ENCODE measurements at regions not wholly inside any gene's neighbourhood (a gene's known extent, or its start where the extent isn't known, plus 50 kb on each side); places are given as distances from the start of the nearest gene placed in this dataset.
A peak's percentile ranks its signal among the peaks of the same experiment; 100 is the strongest.

- Mint-ChIP-seq H3K4me1 (no peaks in the 10 kb centered on the region), H3K27ac (no peak overlapping the region), H3K36me3 (no peaks in the 10 kb centered on the region), H3K4me3 (no peak overlapping the region), H3K9me3 (no peaks in the 10 kb centered on the region), H3K27me3 (peaks cover 27% of the 10 kb centered on the region)
- no peak for ATAC-seq (ENCODE audit: low read depth in 2 of 2)
- H3K4me3 ChIP-seq (ENCODE audit: low read depth, low read length) = no peak overlapping the region
- no peaks in the 10 kb centered on the region for H3K9me3 ChIP-seq (ENCODE audit: control insufficient read depth in 2 of 2, low read length in 2 of 2)
- no peak overlapping the region for H3K27ac ChIP-seq (ENCODE audit: insufficient read depth, low read length, poor library complexity, severe bottlenecking)
- no peaks in the 10 kb centered on the region for H3K4me1 ChIP-seq (ENCODE audit: control insufficient read depth, insufficient read depth, low read length, poor library complexity, severe bottlenecking)
- no peaks in the 10 kb centered on the region for H3K36me3 ChIP-seq (ENCODE audit: control insufficient read depth, insufficient read depth, low read length)
- H3K27me3 ChIP-seq (ENCODE audit: control insufficient read depth, insufficient read depth, low read length) = peaks cover 10% of the 10 kb centered on the region
- DNase-seq = no peak
These were observed 56.1 kb upstream of the ELMO1 start for GRCh38 chr7:37504801-37505200.

- no peaks in the 10 kb centered on the region for H3K36me3 Mint-ChIP-seq
- peaks cover 37% of the 10 kb centered on the region for H3K27me3 Mint-ChIP-seq
- Histone ChIP-seq H3K27me3 (ENCODE audit: control insufficient read depth, insufficient read depth, low read length) (peaks cover 10% of the 10 kb centered on the region), H3K4me3 (ENCODE audit: low read depth, low read length) (no peak overlapping the region), H3K27ac (ENCODE audit: insufficient read depth, low read length, poor library complexity, severe bottlenecking) (no peak overlapping the region), H3K9me3 (ENCODE audit: control insufficient read depth in 2 of 2, low read length in 2 of 2) (no peaks in the 10 kb centered on the region), H3K4me1 (ENCODE audit: control insufficient read depth, insufficient read depth, low read length, poor library complexity, severe bottlenecking) (no peaks in the 10 kb centered on the region), H3K36me3 (ENCODE audit: control insufficient read depth, insufficient read depth, low read length) (no peaks in the 10 kb centered on the region)
- H3K4me3 Mint-ChIP-seq = no peak overlapping the region
- no peak for DNase-seq
- H3K27ac Mint-ChIP-seq = no peak overlapping the region
- no peaks in the 10 kb centered on the region for H3K4me1 Mint-ChIP-seq
- no peaks in the 10 kb centered on the region for H3K9me3 Mint-ChIP-seq
- ATAC-seq (ENCODE audit: low read depth in 2 of 2) = no peak
These were observed 57.2 kb upstream of the ELMO1 start for GRCh38 chr7:37505750-37506353.

- no peaks in the 10 kb centered on the region for H3K9me3 Mint-ChIP-seq
- H3K4me1 Mint-ChIP-seq = no peaks in the 10 kb centered on the region
- Histone ChIP-seq H3K4me1 (ENCODE audit: control insufficient read depth, insufficient read depth, low read length, poor library complexity, severe bottlenecking) (no peaks in the 10 kb centered on the region), H3K9me3 (ENCODE audit: control insufficient read depth in 2 of 2, low read length in 2 of 2) (no peaks in the 10 kb centered on the region), H3K36me3 (ENCODE audit: control insufficient read depth, insufficient read depth, low read length) (no peaks in the 10 kb centered on the region), H3K27me3 (ENCODE audit: control insufficient read depth, insufficient read depth, low read length) (peaks cover 8% of the 10 kb centered on the region), H3K27ac (ENCODE audit: insufficient read depth, low read length, poor library complexity, severe bottlenecking) (no peak overlapping the region), H3K4me3 (ENCODE audit: low read depth, low read length) (no peak overlapping the region)
- no peak overlapping the region for H3K27ac Mint-ChIP-seq
- H3K4me3 Mint-ChIP-seq = no peak overlapping the region
- H3K27me3 Mint-ChIP-seq = peaks cover 40% of the 10 kb centered on the region
- no peak for ATAC-seq (ENCODE audit: low read depth in 2 of 2)
- H3K36me3 Mint-ChIP-seq = no peaks in the 10 kb centered on the region
- no peak for DNase-seq
These were observed 59.5 kb upstream of the ELMO1 start for GRCh38 chr7:37508118-37508517.

- Mint-ChIP-seq H3K9me3 (no peaks in the 10 kb centered on the region), H3K27ac (no peak overlapping the region), H3K27me3 (peaks cover 37% of the 10 kb centered on the region), H3K36me3 (no peaks in the 10 kb centered on the region), H3K4me3 (no peak overlapping the region), H3K4me1 (no peaks in the 10 kb centered on the region)
- Histone ChIP-seq H3K27me3 (ENCODE audit: control insufficient read depth, insufficient read depth, low read length) (peaks cover 3% of the 10 kb centered on the region), H3K4me3 (ENCODE audit: low read depth, low read length) (no peak overlapping the region), H3K27ac (ENCODE audit: insufficient read depth, low read length, poor library complexity, severe bottlenecking) (no peak overlapping the region), H3K9me3 (ENCODE audit: control insufficient read depth in 2 of 2, low read length in 2 of 2) (no peaks in the 10 kb centered on the region), H3K4me1 (ENCODE audit: control insufficient read depth, insufficient read depth, low read length, poor library complexity, severe bottlenecking) (no peaks in the 10 kb centered on the region), H3K36me3 (ENCODE audit: control insufficient read depth, insufficient read depth, low read length) (no peaks in the 10 kb centered on the region)
- ATAC-seq (ENCODE audit: low read depth in 2 of 2) (no peak), DNase-seq (peak in 2 of 3 donors; percentile 21 to 33)
These were observed 61.5 kb upstream of the ELMO1 start for GRCh38 chr7:37510043-37510634.

GRCh38 chr7:37511915-37512314, 63.3 kb upstream of the ELMO1 start:
- Histone ChIP-seq H3K4me3 (ENCODE audit: low read depth, low read length) (no peak overlapping the region), H3K27ac (ENCODE audit: insufficient read depth, low read length, poor library complexity, severe bottlenecking) (no peak overlapping the region), H3K4me1 (ENCODE audit: control insufficient read depth, insufficient read depth, low read length, poor library complexity, severe bottlenecking) (no peaks in the 10 kb centered on the region), H3K27me3 (ENCODE audit: control insufficient read depth, insufficient read depth, low read length) (peaks cover 3% of the 10 kb centered on the region), H3K9me3 (ENCODE audit: control insufficient read depth in 2 of 2, low read length in 2 of 2) (no peaks in the 10 kb centered on the region), H3K36me3 (ENCODE audit: control insufficient read depth, insufficient read depth, low read length) (no peaks in the 10 kb centered on the region)
- Mint-ChIP-seq H3K4me1 (no peaks in the 10 kb centered on the region), H3K27ac (no peak overlapping the region), H3K9me3 (no peaks in the 10 kb centered on the region), H3K36me3 (no peaks in the 10 kb centered on the region), H3K27me3 (peaks cover 33% of the 10 kb centered on the region), H3K4me3 (no peak overlapping the region)
- DNase-seq (no peak), ATAC-seq (ENCODE audit: low read depth in 2 of 2) (no peak)

- peaks cover 29% of the 10 kb centered on the region for H3K27me3 Mint-ChIP-seq
- H3K27ac Mint-ChIP-seq = no peak overlapping the region
- H3K36me3 ChIP-seq (ENCODE audit: control insufficient read depth, insufficient read depth, low read length) = no peaks in the 10 kb centered on the region
- no peaks in the 10 kb centered on the region for H3K9me3 ChIP-seq (ENCODE audit: control insufficient read depth in 2 of 2, low read length in 2 of 2)
- no peak overlapping the region for H3K27ac ChIP-seq (ENCODE audit: insufficient read depth, low read length, poor library complexity, severe bottlenecking)
- H3K4me1 Mint-ChIP-seq = no peaks in the 10 kb centered on the region
- H3K4me3 ChIP-seq (ENCODE audit: low read depth, low read length) = no peak overlapping the region
- no peaks in the 10 kb centered on the region for H3K4me1 ChIP-seq (ENCODE audit: control insufficient read depth, insufficient read depth, low read length, poor library complexity, severe bottlenecking)
- H3K9me3 Mint-ChIP-seq = peaks cover 0 to 2% (median 0%) of the 10 kb centered on the region in 7 donors
- H3K36me3 Mint-ChIP-seq = no peaks in the 10 kb centered on the region
- ATAC-seq (ENCODE audit: low read depth in 2 of 2) (no peak), DNase-seq (no peak)
- H3K4me3 Mint-ChIP-seq = no peak overlapping the region
- peaks cover 3% of the 10 kb centered on the region for H3K27me3 ChIP-seq (ENCODE audit: control insufficient read depth, insufficient read depth, low read length)
These were observed 65.8 kb upstream of the ELMO1 start for GRCh38 chr7:37514497-37514896.

GRCh38 chr7:37516664-37517063, 68.0 kb upstream of the ELMO1 start:
- Histone ChIP-seq H3K4me3 (ENCODE audit: low read depth, low read length) (no peak overlapping the region), H3K9me3 (ENCODE audit: control insufficient read depth in 2 of 2, low read length in 2 of 2) (no peaks in the 10 kb centered on the region), H3K27ac (ENCODE audit: insufficient read depth, low read length, poor library complexity, severe bottlenecking) (no peak overlapping the region), H3K36me3 (ENCODE audit: control insufficient read depth, insufficient read depth, low read length) (no peaks in the 10 kb centered on the region), H3K27me3 (ENCODE audit: control insufficient read depth, insufficient read depth, low read length) (peaks cover 6% of the 10 kb centered on the region), H3K4me1 (ENCODE audit: control insufficient read depth, insufficient read depth, low read length, poor library complexity, severe bottlenecking) (no peaks in the 10 kb centered on the region)
- no peak for ATAC-seq (ENCODE audit: low read depth in 2 of 2)
- peaks cover 0 to 2% (median 0%) of the 10 kb centered on the region in 7 donors for H3K9me3 Mint-ChIP-seq
- H3K27ac Mint-ChIP-seq = no peak overlapping the region
- no peak overlapping the region for H3K4me3 Mint-ChIP-seq
- H3K4me1 Mint-ChIP-seq = no peaks in the 10 kb centered on the region
- peaks cover 24% of the 10 kb centered on the region for H3K27me3 Mint-ChIP-seq
- DNase-seq = no peak
- no peaks in the 10 kb centered on the region for H3K36me3 Mint-ChIP-seq

GRCh38 chr7:37518266-37518665, 69.6 kb upstream of the ELMO1 start:
- Histone ChIP-seq H3K36me3 (ENCODE audit: control insufficient read depth, insufficient read depth, low read length) (no peaks in the 10 kb centered on the region), H3K4me3 (ENCODE audit: low read depth, low read length) (no peak overlapping the region), H3K9me3 (ENCODE audit: control insufficient read depth in 2 of 2, low read length in 2 of 2) (no peaks in the 10 kb centered on the region), H3K4me1 (ENCODE audit: control insufficient read depth, insufficient read depth, low read length, poor library complexity, severe bottlenecking) (no peaks in the 10 kb centered on the region), H3K27ac (ENCODE audit: insufficient read depth, low read length, poor library complexity, severe bottlenecking) (no peak overlapping the region), H3K27me3 (ENCODE audit: control insufficient read depth, insufficient read depth, low read length) (peaks cover 10% of the 10 kb centered on the region)
- no peak for DNase-seq
- H3K9me3 Mint-ChIP-seq = peaks cover 0 to 2% (median 0%) of the 10 kb centered on the region in 7 donors
- no peak overlapping the region for H3K4me3 Mint-ChIP-seq
- no peaks in the 10 kb centered on the region for H3K36me3 Mint-ChIP-seq
- H3K27me3 Mint-ChIP-seq = peaks cover 30% of the 10 kb centered on the region
- H3K4me1 Mint-ChIP-seq = no peaks in the 10 kb centered on the region
- ATAC-seq (ENCODE audit: low read depth in 2 of 2) = no peak
- no peak overlapping the region for H3K27ac Mint-ChIP-seq
